ENCODE measurements at regions not wholly inside any gene's neighbourhood (a gene's known extent, or its start where the extent isn't known, plus 50 kb on each side); places are given as distances from the start of the nearest gene placed in this dataset.
A peak's percentile ranks its signal among the peaks of the same experiment; 100 is the strongest.

DNA sequence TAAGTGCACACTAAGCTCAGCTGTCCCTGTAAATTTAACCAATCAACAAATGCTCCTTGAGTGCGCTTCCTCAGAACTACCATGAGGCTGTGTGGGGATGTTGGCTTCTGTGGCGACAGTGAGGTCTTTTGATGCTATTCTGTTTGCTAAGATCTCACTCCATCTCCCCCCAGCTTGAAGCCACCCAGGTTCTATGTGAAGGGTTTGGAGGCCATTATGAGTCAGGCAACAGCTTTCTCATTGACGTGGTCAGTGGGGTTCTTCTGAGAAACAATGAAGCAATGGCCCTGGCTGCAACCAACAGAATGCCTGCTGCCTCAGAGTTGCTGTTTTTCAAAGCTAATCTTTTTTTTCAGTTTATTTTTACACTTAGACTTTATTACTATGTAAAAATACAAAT lies 205.5 kb downstream of the PTBP2 start:
- TF ChIP-seq, protein P1, sequence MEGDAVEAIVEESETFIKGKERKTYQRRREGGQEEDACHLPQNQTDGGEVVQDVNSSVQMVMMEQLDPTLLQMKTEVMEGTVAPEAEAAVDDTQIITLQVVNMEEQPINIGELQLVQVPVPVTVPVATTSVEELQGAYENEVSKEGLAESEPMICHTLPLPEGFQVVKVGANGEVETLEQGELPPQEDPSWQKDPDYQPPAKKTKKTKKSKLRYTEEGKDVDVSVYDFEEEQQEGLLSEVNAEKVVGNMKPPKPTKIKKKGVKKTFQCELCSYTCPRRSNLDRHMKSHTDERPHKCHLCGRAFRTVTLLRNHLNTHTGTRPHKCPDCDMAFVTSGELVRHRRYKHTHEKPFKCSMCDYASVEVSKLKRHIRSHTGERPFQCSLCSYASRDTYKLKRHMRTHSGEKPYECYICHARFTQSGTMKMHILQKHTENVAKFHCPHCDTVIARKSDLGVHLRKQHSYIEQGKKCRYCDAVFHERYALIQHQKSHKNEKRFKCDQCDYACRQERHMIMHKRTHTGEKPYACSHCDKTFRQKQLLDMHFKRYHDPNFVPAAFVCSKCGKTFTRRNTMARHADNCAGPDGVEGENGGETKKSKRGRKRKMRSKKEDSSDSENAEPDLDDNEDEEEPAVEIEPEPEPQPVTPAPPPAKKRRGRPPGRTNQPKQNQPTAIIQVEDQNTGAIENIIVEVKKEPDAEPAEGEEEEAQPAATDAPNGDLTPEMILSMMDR (conservative IDR thresholded peaks at IDR 0.05; ENCODE audit: low read depth, low read length): no peak
- no peak overlapping the region for H3K4me3 ChIP-seq (ENCODE audit: low read depth, low read length)
- DNase-seq (ENCODE audit: low read depth): peak; percentile 74

DNA sequence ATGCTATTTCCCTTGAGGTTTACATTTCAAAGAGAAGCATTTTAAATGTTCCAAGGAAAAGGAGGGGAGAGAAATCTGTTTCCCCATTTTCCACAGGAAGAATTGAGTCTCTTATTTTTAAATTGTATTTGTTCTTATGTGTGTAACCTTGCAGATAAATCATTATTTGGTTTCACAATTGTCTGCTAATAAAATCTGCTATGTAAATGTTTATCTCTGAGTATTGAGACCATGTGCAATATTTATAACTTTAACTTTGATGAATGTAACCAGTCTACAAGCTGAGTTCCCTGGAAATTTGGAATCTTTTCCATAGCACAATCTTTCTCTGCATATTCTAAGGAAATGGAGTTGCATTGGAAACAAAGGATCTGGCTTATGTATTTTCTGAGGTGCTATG lies 209.6 kb downstream of the PTBP2 start:
- H3K4me3 ChIP-seq (ENCODE audit: low read depth, low read length): no peak overlapping the region

DNA sequence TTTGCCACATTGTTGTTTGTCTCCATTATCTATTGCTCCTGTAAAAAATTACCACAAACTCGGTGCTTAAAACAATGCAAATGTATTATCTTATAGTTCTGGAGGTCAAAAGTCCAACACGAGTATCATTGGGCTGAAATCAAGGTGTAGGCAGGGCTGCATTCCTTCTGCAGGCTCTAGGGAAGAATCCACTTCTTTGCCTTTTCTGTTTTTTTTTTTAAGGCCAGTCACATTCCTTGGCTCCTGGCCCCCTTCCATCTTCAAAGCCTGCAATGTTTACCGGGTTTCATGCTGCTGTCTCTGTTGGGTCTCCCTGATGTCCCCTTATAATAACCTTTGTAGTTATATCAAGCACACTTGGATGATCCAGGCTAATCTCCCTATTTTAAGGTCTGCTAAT lies 212.7 kb downstream of the PTBP2 start:
- TF ChIP-seq, protein P1 (conservative IDR thresholded peaks at IDR 0.05; ENCODE audit: low read depth, low read length): no peak
- H3K4me3 ChIP-seq (ENCODE audit: low read depth, low read length): no peak overlapping the region
- DNase-seq (ENCODE audit: low read depth): peak; percentile 22

More for the DNA sequence above, 209.6 kb downstream of the PTBP2 start:
- no peak for DNase-seq (ENCODE audit: low read depth)
- TF ChIP-seq, protein P1 (conservative IDR thresholded peaks at IDR 0.05; ENCODE audit: low read depth, low read length): no peak

DNA sequence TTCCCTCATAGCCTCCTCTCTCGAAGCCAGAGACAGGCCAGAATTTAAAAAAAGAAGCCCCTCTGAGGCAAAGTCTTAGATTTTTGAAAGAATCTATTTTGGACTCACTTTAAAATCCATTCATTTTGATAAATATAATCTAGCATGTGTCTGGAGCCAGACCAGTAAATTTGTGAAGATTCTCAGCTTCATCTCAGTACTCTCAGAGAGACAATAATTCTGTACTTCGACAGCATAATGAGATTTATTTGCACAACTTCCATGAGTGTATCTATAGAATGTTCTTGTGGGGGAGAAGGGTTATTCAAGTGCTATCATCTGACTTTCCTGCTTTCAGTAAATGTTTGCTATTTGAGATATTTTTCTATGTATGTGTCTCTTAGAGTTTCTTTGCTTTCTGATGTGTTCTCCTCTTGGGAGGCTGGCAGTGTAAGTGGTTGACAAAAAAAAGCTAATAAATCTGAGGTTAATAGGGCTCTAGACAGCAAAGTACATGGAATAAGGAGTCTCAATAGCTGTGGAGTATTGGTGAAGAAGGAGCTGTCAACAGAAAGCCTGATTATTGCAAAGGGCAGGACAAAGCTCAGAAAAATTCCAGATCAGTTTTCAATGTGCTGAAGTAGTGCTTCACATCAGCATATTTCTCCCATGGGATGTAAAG lies 223.0 kb downstream of the PTBP2 start:
- DNase-seq (ENCODE audit: low read depth): no peak
- H3K4me3 ChIP-seq (ENCODE audit: low read depth, low read length): no peak overlapping the region
- TF ChIP-seq, protein P1 (conservative IDR thresholded peaks at IDR 0.05; ENCODE audit: low read depth, low read length): no peak

DNA sequence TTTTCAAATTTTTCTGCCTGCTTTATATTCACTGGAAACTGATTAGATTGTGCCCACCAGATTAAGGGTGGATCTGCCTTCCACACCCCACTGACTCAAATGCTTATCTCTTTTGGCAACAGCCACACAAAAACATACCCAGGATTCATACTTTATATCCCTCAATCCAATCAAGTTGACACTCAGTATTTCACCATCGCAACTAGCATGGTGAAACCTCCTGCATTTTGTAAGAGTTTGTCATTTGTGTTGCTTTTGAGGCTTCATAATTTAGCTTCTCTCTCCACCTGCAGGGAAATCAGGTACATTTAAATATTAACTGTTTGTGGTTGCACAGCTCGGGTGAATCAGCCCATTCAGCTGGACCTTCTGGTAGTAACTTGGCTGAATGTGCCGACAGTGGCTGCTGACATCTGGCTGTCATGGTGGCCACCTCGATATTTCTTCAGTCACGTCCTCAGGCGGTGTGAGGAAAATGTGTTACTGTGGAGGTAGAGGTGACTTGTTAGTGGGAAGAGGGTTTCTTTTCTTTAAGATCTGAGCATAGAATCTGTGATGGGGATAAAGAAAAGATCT lies 224.0 kb downstream of the PTBP2 start:
- peak; percentile 9 for DNase-seq (ENCODE audit: low read depth)
- TF ChIP-seq, protein P1 (conservative IDR thresholded peaks at IDR 0.05; ENCODE audit: low read depth, low read length): no peak
- H3K4me3 ChIP-seq (ENCODE audit: low read depth, low read length): no peak overlapping the region

DNA sequence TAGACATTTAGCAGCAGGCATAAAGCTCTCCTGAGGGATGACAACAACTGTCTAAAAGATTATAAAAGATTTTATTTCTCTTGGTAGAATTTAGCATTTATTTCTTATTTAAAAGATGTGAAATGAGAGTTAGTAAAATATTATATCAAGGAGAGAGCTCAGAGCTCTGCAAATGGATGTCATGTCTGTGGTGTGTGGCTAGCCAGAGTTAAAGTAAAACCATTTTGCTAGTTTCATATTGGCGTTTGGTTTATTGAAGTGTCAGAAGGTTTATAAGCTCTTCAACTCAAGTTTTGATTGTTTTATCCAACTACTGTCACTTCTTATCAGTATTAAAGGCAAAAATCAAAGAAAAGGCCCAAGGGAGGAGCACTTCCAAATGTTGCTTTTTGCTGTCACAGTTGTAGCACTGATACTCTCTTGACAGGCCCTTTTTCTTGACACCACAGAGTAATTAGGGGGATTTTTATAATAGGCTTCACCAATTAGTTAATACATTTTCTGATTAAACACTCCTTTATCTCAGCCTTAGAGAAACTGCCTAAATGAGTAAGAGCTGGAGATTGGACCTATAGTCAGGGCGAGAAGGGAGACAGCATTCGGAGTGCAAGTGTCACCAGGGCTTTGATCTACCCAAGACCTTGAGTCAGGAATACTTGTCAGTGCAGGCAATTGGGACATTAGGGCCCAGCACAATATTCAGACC lies 233.9 kb downstream of the PTBP2 start:
- H3K4me3 ChIP-seq (ENCODE audit: low read depth, low read length): no peak overlapping the region
- TF ChIP-seq, protein P1 (conservative IDR thresholded peaks at IDR 0.05; ENCODE audit: low read depth, low read length): no peak
- no peak for DNase-seq (ENCODE audit: low read depth)
